ENCODE measurements at regions not wholly inside any gene's neighbourhood (a gene's known extent, or its start where the extent isn't known, plus 50 kb on each side); places are given as distances from the start of the nearest gene placed in this dataset.

DNA sequence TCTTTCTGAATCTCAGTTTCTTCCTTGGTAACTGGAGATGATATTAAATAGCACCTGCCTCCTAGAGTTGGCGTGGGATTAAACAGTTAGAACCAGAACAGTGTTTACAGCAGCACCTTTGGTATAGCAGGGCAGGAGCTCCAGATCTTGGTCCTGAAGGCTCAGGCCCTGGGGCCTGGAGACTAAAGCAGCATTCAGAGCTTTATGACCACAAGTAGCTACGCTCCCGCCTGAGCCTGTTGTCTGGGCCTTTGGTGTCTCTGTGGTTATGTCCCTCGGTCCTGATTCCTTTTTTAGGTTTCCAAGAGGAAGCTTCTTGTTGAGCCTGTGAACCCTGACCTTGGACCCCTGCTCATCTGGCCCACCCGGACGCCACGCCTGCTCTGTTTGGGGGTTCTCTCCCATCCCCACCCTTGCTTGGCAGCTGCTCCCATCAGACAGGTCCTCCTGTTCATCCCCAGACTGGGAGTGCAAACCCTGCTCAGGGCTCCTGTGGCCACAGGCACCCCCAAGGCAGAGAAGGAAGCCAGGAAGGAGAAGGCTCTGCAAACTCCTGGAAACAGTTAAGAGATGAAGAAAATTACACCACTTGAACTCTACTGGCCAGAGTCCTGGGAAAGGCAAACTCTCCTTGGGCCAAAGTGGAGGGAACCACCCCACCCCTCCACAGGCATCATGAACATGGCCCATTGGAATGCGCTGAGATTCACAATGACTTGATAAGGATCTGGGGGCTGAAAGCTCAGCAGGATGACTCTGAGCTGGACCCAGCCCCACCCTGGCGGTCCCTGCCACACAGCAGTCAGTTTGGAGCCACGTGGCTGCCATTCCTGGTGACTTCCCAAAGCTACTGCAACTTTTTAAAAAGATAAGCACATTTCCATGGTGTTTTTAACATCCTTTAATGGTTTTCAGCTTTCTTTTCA is 50.1 kb upstream of the TMEM72 start:
- TF ChIP-seq, protein P1, sequence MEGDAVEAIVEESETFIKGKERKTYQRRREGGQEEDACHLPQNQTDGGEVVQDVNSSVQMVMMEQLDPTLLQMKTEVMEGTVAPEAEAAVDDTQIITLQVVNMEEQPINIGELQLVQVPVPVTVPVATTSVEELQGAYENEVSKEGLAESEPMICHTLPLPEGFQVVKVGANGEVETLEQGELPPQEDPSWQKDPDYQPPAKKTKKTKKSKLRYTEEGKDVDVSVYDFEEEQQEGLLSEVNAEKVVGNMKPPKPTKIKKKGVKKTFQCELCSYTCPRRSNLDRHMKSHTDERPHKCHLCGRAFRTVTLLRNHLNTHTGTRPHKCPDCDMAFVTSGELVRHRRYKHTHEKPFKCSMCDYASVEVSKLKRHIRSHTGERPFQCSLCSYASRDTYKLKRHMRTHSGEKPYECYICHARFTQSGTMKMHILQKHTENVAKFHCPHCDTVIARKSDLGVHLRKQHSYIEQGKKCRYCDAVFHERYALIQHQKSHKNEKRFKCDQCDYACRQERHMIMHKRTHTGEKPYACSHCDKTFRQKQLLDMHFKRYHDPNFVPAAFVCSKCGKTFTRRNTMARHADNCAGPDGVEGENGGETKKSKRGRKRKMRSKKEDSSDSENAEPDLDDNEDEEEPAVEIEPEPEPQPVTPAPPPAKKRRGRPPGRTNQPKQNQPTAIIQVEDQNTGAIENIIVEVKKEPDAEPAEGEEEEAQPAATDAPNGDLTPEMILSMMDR (IDR thresholded peaks at IDR 0.05): no peak
- peaks cover 12% of the 10 kb centered on the region for H3K4me1 Mint-ChIP-seq
- intact Hi-C loops (cut with micrococcal nuclease): loop anchor here (5.0 kb wide), 1 partner anchor 1169 kb away; no protein-coding TSS in a partner anchor

More for the DNA sequence above, 50.1 kb upstream of the TMEM72 start:
- CTCF ChIA-PET: interaction anchor here (0.7 to 1.1 kb wide), 2 partner anchors 11 to 14 kb away, joined by 3 read pairs; no protein-coding TSS in a partner anchor
- H3K36me3 Mint-ChIP-seq (ENCODE audit: low read depth): no peaks in the 10 kb centered on the region
- ATAC-seq (ENCODE audit: low read depth): no peak
- no peaks in the 10 kb centered on the region for H3K9me3 Mint-ChIP-seq
- no peak overlapping the region for H3K27ac Mint-ChIP-seq
- DNase-seq: no peak
- POLR2A ChIA-PET: no interaction called here
- H3K4me3 Mint-ChIP-seq: no peak overlapping the region
- H3K27me3 Mint-ChIP-seq: peaks cover 37% of the 10 kb centered on the region

Data from activated B cell treated with CpG ODN at 0.5 μM for 24 hours (primary cell).